Stimulated activated CD4-positive, alpha-beta T cell treated with anti-CD3 and anti-CD28 coated beads, TNF-alpha, amount 100 ng/mL, for 1 hour (primary cell): ENCODE measurements at regions not wholly inside any gene's neighbourhood (a gene's known extent, or its start where the extent isn't known, plus 50 kb on each side); places are given as distances from the start of the nearest gene placed in this dataset.

Experiments
- DNase-seq, 3 donors: peaks; one replicate each; pipeline ENCODE4 v3.0.0-alpha.2; 2020; ENCODE audit warnings: low read depth in 3 of 3, low spot score in 1 of 3

DNA sequence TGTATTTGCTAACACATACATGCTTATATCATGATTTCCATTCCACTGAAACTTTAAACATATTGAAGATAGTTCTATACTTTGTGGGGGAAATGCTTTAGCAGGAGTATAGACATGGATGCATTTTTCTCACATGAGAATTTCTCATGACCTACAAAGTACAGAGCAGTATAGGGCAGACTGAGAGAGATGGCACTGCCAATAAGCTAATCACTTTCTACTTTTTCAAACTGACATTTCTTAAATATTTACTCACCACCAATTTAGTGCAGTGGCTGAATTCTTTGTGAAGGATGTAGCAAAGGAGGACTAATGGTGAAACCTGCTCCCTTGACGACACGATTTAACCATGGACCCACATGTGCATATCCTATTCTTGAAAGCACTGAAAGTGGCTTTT, 923.5 kb downstream of the ADGRL2 start:
- no peak for DNase-seq

DNA sequence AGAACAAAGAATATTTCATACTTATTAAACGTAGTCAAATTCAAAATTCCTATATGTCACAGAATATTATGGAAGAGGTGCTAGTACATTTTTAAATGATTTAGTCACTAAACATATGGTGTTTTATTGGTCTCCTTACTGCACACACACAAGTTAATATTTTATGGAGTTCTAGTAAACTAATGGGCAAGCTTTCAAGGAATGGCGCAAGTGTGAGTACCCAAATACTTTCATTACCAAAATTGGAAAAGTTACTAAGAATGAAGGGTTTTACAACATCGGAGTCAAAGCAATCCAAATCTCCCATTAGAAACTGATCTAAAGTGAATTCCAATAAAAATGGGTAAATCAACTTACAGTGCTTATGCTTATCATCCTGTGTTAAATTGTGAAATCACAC, 921.9 kb downstream of the ADGRL2 start:
- DNase-seq = no peak

DNA sequence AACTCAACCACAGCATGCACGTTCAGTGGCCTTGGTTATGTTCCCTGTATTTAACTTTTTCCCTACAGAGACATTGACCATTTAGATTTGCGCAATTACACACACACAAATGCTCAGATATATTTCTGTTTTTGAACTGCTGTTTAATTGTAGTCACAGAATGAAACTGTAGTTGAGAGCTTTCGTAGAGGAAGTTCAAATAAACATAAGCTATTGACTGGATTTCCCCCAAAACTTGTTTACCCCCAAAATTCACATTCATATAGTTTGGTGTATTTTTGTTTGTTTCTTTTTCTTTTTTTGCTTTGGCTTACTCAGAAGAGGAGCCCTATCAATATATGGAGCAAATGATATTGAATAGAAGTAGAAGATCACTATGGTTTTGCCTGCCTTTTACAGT, 921.0 kb downstream of the ADGRL2 start:
- DNase-seq = no peak

DNA sequence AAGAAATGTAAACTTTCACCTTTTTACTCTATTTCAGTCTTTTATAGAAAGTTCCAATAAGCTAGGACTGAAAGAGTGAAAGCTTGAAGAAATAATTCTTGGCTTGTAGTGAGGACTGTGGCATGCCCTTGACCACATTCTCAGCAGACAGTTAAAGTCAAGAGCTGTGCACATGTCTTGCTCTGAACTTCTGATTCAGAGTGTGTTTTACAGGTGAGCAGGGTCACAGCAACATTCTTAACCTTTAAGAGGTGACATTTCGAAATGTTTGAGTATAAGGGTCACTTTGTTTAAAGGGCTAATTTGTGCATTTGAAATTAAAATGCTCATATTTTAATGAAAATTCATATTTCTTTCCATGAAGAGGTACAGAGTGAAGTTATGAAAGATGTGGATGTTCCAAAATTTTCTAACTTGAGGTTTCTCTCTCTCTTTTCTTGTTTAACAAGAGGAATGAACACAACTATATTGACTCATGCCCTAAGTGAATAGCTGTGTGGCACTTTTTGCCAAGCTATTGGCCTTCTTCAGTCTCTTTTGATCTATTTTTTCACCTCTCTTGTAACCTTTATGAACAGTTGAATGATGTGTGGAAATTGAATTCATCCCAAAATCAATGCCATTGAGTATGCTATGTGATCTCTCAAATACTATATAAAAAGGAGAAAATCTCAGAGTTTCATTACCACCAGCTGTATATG, 918.1 kb downstream of the ADGRL2 start:
- DNase-seq = no peak

DNA sequence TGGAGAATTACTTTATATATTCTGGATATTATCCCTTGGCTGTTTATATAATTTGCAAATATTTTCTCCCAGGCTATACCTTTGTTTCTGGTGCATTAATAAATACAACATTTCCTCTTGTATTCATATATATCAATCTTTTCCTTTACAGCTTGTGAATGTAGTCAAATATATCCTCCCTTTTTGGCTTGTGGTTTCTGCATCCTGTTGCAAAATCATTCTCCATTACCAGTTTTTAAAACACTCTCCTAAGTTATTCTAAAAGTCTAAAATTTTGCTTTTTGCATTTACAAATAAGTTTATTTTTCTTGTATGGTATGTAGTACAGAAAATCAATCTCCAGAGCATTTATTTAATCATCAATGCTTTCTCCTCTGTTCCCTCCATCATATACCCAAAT, 909.4 kb downstream of the ADGRL2 start:
- DNase-seq = no peak

DNA sequence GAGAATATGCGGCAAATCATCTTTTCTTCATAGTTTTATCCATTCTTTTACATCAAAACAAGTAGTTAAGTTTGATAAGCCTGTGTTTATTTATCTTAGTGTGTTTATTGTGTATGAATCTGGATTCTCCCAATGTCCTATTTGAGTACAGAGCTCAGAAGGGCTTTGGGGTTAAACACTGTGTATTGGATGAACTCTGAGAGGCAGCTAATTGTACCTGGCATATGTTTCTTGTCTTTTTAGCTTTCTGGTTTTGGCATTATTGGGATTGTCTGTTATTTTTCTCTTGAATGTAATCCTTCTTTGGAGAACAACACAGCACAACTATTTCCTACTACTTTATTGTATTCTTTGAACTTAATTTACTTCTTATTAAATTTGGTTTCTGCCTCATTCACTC, 906.9 kb downstream of the ADGRL2 start:
- no peak for DNase-seq

DNA sequence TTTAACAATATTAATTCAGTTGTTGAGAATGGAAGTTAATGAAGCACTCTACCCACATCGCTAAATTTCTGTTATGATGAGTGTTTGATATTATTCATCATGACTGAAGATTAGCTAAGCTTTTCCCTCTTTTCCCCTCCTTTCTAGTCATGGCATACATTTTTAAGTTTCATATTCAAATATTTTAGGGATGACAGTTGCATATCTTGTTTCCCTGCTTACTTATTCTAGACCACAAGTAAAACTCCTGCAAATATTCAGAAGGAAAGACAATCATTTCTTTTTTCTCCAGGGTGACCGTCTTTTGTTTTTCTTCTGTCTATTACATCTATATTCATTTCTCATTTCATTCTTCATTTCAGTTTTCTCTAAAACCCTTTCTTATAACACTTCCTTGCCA, 906.0 kb downstream of the ADGRL2 start:
- DNase-seq = no peak

DNA sequence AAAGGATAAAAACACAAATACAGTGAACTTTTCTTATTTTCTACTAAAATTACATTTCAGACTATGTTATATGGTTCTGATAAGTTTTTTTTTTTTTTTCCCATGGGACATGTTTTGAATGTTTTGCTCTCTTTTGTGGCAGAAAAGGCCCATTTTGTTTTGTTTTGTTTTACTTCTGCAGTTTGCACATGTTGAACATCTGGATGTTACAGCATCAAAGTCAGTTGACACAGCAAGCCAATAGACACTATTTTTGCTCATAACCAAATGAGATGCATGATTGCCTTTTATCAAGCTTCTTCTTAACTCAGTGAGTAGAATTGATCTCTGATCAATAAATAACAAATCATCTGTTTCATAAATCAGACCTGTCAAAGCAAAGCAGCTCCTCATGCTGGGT, 904.2 kb downstream of the ADGRL2 start:
- DNase-seq = no peak

DNA sequence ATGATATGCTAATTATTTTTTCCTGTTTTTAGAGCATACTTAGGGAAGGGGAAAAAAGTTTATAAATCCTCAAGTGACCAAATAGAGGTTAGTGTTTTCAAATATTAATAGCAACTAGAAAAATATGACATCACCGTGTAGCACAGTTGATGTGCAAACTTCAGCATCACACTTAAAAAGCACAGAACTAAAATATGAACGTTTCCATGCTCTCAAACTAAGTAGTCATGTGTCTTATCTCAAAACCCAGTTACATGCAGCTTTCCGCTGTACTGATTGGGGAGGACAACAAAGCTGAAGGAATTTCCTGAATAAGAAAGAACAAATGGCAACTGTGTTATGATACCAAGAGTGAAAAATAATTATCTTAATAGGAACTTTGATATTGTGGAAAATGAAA, 903.7 kb downstream of the ADGRL2 start:
- no peak for DNase-seq

DNA sequence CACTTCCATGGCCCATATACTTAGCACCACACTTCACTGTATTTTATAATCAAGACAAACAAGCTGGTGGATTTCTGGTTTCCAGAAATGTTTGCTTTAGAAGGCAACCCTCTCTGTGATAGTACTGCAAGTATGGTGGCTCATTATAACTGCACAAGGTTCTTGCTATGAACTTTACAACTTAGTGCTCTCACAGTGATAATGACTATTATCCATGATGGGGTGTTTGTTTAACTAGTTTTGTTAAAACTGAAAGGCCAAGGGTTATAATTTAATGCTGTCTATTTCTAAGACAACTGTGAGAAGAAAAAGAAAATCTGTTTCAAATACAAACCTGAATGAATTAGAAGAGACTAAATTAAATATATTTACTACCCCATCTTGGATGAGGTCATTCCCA, 903.2 kb downstream of the ADGRL2 start:
- no peak for DNase-seq

DNA sequence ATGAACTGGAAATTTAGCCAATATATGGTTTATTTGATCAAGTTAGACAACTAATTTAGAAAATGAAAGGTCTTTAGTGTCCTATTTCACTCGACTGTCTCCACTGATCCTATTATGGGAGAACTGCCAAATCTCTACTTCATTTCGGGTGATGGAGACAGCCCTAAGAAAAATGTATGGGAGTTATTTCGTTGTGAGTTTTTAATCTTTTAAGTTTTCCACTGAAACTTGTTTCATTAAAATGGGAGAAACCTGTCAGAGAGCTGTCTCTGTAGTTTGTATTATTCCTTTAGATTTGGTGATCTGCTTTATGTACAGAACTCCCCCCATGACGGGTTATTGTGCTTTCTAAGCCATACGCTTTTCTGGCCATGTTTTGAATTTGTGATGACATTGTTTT, 899.7 kb downstream of the ADGRL2 start:
- DNase-seq = no peak

DNA sequence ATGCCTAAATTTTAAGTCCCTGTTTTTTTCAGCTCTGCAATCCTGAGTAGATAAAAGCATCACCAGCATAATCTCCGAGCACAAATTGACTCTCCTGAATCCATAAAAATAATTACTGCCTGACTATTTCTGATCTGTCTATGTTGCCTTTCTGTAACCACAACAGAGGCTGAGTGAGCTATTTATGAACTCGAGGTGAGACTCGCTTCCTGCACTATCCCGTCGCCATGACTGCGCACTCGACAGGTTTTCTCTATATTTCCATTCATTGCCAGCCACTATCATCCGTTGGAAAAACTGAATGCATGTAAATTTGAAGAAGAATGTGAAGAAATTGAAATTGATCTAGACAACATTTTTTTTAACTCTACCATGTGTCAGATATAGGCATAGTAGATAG, 897.2 kb downstream of the ADGRL2 start:
- DNase-seq = no peak

DNA sequence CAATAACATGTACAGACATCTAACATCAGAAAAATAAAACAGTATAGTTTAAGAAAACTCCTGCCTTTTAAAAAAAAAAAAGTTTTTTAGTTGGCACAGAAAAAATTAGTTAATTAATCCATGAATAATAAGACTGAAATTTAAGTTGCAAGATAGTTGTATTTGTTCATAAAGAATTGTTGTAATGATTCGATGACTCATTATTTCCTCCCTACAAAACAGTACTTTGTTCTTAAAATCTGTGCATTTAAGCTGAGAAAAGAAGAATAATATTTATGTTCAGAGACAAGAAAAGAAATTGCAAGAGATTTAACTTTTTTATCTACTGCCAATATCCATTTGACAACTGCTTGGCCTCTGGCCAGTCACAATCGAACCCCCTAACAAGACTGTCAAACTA, 894.7 kb downstream of the ADGRL2 start:
- no peak for DNase-seq

DNA sequence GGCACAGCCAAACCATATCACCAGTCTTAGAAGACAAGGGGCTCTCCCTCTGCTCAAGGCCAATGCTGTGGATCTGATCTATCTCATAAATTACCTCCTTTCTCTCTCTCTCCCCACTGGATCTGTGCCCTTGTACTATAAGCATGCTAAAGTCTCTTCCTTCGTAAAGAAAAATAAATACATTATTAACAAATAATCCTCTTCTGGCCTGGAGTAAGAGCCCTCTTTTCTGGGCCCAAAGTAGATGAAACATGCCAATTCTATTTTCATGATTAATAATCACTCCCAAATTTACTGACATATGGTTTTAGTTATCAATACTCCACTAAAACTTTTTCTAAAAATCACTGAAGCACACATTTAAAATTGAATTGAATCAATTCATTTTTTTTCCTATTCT, 889.7 kb downstream of the ADGRL2 start:
- DNase-seq = no peak

DNA sequence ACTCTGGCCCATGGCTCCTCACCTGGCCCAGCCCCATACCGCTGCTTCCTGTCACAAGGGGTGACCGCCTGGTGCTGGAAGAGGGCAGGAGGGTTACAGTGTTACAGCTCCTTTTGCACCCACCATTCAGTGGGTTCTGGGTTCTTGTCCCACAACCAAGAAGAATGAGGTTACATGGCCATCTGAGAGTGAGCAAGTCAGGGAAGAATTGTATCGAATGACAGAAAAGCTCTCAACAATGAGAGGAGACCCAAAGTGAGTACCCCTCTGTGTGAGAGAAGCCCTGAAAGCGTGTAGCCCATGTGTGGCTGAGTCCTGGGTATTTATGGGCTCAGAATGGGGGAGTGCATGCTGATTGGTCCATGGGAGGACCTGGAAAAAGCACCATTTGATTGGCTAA, 888.5 kb downstream of the ADGRL2 start:
- no peak for DNase-seq

DNA sequence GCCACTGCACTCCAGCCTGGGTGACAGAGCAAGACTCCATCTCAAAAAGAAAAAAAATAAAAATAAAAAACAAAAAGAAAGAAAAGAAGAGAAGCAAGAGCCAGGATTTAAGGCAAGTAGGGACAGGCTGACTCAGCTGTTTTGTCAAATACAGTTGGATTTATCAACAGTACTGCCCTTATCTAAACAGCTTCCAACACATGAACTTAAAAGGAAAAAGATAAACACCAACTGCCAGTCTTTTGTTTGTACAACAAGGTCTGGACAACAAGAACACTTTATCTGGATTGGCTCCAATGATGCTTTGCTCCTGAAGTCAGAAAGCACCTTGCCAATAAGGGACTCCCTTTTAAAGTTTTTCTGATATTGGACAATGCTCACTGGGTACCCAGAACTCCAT, 886.0 kb downstream of the ADGRL2 start:
- DNase-seq = no peak

DNA sequence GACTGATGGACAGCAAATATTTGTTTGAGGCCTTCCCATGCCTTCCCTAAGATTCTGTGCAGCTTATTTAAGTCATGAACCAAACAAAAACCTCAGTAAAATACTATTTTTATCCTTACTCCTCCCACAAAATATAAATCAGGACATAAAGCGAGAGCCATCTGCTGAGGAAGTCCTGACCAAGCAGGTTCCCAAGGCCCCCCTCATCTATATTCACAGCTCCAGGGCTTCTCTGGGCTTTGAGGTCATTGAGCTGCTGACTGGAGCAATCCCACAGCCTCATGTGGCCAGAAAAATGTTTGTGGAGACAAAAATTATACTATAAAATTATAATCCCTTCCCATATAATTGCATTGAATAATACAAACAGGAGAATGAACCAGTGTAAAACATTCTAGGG, 846.2 kb downstream of the ADGRL2 start:
- DNase-seq = no peak

DNA sequence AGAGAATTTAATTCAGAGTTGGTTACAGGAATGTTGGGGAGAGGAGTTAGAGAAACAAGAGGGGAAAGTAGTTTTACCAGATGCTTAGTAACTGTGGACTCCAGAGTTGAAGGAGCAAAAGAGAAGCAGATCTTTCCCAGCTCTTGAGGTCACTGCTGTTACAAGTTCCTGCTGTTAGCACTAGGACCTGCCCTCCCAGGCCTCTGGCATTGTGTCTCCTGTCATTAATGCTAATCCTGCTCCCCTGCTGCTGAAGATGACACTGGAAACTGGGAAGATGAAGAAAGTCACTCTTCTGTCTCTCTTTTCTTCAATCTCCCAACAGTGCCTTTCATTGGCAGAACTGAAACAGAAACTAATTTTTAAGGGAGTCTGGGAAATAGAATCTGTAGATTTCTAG, 845.6 kb downstream of the ADGRL2 start:
- DNase-seq = no peak

DNA sequence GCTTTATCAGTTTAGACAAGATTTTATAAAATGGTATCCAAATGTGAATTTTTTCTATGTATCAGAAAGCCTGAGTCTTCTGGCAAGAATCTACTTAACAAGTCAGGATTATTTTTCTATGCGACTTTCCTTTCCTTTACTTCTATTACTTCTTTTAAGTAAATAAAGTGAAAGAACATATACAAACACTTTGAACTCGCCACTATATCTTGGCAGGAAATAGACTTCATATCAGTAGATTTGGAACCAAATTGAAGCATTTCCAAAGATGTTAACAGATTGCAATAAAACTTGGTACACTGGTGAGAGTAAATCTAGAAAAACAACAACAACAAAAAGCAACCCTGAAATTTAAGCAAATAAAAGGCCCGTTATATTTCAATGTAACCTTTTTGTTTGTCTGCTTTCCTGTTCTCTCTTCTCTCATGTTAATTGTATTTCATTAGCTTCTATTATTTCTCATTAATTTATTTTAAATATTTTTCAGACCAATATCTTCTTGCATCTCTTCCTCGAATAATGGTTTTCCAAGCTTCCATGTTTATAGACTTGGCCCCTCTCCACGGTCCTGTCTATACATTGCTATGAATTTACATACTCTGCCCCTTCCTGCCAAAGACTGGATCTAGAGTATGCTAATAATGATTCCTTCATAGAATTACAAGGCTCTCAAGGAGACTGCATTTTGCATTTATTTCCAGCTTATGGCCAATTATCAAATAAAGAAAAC, 843.6 kb downstream of the ADGRL2 start:
- DNase-seq = no peak

DNA sequence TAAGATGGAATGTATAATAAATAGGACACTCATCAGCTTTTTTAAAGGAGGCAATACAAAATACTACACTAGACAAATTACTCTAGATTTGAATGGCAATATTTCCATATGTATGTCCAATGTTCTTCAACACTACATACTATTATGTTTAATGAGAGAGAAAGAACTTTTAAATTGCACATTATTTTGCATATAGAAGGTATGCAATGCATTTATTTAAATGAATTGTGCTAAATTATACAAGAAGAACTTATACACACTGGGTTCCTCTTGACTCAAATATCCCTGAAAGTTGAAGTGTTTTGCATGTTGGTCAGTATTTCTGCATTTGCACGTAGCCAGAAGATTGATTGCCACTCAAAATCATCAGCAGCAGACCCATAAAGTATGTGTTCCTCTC, 839.6 kb downstream of the ADGRL2 start:
- DNase-seq = no peak

DNA sequence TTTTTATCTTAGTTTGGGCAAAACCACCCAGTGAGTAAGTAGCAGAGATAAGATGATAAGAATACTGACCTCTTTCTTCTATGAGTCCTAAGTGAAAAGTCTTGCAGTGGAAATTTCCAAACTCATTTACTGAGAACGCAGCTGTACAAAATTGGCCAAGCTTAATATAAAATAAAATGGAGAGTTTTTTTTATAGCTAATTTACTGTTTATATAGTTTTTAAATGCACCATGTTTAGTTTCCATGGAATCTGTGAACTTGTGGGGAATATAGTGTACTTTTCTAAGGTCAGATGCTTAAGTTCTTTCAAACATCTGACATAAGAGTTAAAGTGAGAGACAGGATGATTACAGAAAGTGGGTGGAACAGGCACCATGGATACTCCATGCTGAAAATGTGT, 833.5 kb downstream of the ADGRL2 start:
- no peak for DNase-seq

DNA sequence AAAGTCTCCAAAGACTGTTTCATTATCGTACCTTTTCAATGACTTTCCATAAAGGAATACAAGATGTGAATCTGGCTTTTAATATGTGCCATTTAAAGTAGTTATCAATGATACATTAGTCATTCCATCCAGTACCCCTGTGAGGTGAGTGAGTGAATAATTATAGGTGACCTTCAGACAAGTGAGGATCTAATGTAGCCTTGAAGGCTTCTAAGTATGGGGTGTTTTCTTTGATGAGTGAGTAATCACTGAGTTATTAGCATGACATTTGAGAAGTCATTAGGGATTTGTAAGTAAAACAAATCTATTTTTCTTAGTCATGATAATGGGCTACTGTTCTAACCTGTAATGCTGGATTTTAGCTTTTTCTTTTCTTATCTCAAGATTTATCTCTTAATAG, 831.4 kb downstream of the ADGRL2 start:
- no peak for DNase-seq

DNA sequence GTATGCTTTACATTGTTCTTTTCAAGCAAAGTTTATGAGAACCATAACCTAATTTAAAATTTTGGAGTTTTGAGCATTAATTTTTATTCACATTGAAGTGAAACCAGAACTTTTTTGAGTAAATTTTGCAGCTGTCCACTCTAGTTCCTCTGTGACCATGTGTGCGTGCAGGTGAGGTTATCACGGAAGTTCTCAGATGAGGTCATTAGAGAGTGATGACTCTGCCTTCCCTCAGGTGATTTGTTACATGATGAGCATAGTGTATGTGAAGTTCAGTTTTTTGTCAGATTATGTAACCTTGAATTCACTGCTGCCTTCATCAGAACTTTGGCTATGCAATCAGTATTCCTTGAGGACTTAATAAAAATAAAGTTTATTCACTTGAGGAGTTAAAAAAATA, 828.2 kb downstream of the ADGRL2 start:
- DNase-seq = no peak
